Neural crest cell (in vitro differentiated cells): ENCODE measurements at regions not wholly inside any gene's neighbourhood (a gene's known extent, or its start where the extent isn't known, plus 50 kb on each side); places are given as distances from the start of the nearest gene placed in this dataset.

ENCODE experiments used
- DNase-seq: peaks from one replicate; pipeline ENCODE4 v3.0.0; 2021; ENCODE audit warnings: low read depth, mixed read lengths, low spot score
- H3K27ac Mint-ChIP-seq: one replicate; pipeline ENCODE4 v1.8.0; 2021; ENCODE audit warnings: mild to moderate bottlenecking, mixed read lengths; ENCODE audit not compliant: unreplicated experiment
- H3K27me3 Mint-ChIP-seq: 2 replicates; pipeline ENCODE4 v1.8.0; 2021; ENCODE audit warnings: low read depth, mild to moderate bottlenecking, mixed read lengths
- H3K36me3 Mint-ChIP-seq: 2 replicates; pipeline ENCODE4 v1.8.0; 2021; ENCODE audit warnings: low read depth, mild to moderate bottlenecking, mixed read lengths
- H3K4me1 Mint-ChIP-seq: 2 replicates; pipeline ENCODE4 v1.8.0; 2021; ENCODE audit warnings: mixed read lengths
- H3K4me3 Mint-ChIP-seq: one replicate; pipeline ENCODE4 v1.8.0; 2021; ENCODE audit warnings: mild to moderate bottlenecking, mixed read lengths
- H3K9me3 Mint-ChIP-seq: 2 replicates; pipeline ENCODE4 v1.8.0; 2021; ENCODE audit warnings: mixed read lengths
- TF ChIP-seq, protein P1 (sequence below): fragments of 200-600 bp; sonication (generic); conservative IDR thresholded peaks from 2 replicates; pipeline ENCODE4 v1.5.0; 2021; ENCODE audit warnings: antibody characterized with exemption, mild to moderate bottlenecking

DNA sequence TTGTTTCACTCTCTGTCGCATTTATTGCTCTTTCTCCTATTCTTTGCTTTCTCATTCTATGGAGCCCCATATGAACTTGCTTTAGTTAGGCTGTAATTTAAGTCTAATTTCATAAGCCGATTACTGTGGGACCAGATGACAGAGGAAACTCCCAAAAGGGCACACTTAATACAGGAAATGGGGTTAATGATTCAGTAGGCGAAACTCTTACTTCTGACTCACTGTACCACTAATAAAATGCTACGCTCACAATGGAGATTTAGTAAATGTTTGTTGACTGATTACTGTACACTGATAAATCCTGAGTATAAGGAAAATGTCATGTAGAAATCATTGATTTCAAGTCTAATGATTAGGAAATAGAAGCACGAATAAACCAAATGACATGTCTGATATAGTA, 276.4 kb downstream of the KLF5 start:
- H3K36me3 Mint-ChIP-seq: no peaks in the 10 kb centered on the region
- DNase-seq: no peak
- H3K27ac Mint-ChIP-seq: no peak overlapping the region
- TF ChIP-seq, protein P1, sequence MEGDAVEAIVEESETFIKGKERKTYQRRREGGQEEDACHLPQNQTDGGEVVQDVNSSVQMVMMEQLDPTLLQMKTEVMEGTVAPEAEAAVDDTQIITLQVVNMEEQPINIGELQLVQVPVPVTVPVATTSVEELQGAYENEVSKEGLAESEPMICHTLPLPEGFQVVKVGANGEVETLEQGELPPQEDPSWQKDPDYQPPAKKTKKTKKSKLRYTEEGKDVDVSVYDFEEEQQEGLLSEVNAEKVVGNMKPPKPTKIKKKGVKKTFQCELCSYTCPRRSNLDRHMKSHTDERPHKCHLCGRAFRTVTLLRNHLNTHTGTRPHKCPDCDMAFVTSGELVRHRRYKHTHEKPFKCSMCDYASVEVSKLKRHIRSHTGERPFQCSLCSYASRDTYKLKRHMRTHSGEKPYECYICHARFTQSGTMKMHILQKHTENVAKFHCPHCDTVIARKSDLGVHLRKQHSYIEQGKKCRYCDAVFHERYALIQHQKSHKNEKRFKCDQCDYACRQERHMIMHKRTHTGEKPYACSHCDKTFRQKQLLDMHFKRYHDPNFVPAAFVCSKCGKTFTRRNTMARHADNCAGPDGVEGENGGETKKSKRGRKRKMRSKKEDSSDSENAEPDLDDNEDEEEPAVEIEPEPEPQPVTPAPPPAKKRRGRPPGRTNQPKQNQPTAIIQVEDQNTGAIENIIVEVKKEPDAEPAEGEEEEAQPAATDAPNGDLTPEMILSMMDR: no peak
- H3K9me3 Mint-ChIP-seq: peaks cover 3% of the 10 kb centered on the region
- no peak overlapping the region for H3K4me3 Mint-ChIP-seq
- no peaks in the 10 kb centered on the region for H3K4me1 Mint-ChIP-seq
- H3K27me3 Mint-ChIP-seq: no peaks in the 10 kb centered on the region

DNA sequence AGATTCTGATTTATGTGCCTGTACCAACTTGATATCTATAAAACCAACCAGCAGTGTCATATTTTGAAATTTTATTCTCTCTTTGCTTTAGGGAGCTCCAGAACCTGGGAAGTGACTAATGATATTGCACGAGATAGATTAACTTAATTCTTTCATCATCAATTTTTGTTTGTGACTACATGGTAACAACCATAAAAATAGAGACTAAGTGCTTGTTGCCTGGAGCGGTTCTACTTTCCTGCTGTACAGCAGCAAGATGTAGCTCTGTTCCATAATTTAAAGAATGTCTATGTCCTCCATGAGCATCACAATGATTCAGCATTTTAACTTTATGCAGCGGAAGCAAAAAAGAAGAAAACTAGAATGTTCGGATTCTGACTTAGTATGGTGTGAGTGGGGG, 275.6 kb downstream of the KLF5 start:
- TF ChIP-seq, protein P1: no peak
- no peak for DNase-seq
- Mint-ChIP-seq H3K36me3 (no peaks in the 10 kb centered on the region), H3K27me3 (no peaks in the 10 kb centered on the region), H3K4me3 (no peak overlapping the region), H3K27ac (no peak overlapping the region), H3K9me3 (peaks cover 3% of the 10 kb centered on the region), H3K4me1 (no peaks in the 10 kb centered on the region)

DNA sequence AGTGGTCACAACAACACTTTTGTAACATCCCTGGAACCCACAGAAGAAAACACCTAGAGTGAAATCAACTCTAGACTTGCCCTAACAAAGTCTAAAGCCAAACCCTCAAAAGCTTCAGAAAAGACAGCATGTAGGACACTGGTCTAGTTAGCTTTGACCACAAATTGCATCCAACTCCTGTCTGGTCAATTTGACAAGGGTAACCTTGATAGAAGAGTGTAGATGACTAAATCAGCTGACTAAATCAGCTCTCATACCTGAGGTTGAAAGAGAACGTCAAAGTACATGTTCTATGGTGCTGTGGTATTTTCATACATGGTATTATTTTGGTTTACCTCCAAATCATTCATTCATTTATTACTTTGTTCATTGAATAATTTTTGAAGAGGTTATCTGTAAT, 272.8 kb downstream of the KLF5 start:
- no peaks in the 10 kb centered on the region for H3K36me3 Mint-ChIP-seq
- TF ChIP-seq, protein P1: no peak
- no peak for DNase-seq

DNA sequence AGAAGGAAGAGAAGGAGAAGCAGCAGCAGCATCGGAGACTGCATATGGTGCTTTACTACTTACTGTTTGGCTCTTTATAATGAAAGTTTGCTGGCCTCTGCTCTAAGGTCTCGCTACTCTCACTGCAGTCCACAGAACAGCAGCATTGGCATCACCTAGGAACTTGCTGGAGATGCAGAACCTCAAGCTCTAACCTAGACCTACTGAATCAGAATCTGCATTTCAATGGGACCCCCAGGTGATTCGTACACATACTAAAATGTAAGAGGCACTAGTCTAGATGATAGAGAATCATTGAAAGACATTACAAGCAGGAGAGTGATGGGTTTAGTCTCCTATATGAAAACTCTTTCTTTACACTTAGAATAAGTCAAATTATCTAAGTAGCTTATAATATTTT, 270.6 kb downstream of the KLF5 start:
- Mint-ChIP-seq H3K9me3 (peaks cover 3% of the 10 kb centered on the region), H3K27ac (no peak overlapping the region), H3K4me1 (no peaks in the 10 kb centered on the region), H3K36me3 (no peaks in the 10 kb centered on the region), H3K4me3 (no peak overlapping the region), H3K27me3 (no peaks in the 10 kb centered on the region)
- DNase-seq: no peak
- TF ChIP-seq, protein P1: no peak

More for the DNA sequence above, 272.8 kb downstream of the KLF5 start:
- H3K4me1 Mint-ChIP-seq: no peaks in the 10 kb centered on the region
- peaks cover 3% of the 10 kb centered on the region for H3K9me3 Mint-ChIP-seq
- H3K4me3 Mint-ChIP-seq: no peak overlapping the region
- no peak overlapping the region for H3K27ac Mint-ChIP-seq
- H3K27me3 Mint-ChIP-seq: no peaks in the 10 kb centered on the region

DNA sequence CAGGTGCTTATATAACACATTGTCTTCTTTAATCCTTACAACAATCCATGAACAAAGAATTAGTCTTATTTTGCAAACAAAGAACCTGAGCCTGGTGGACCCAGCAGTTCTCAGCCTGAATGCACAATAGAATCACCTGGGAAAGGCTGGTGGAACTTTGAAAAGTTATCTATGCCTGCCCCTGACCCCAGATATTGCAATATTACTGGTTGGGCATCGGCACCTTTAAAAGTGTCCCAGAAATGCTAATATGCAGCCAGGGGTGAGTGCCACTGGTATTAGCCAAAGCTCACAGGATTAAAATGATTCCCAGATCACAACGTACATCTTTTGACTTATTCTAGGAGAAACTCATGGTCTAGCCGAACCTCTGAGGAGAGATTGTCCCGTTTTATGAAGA, 268.8 kb downstream of the KLF5 start:
- no peaks in the 10 kb centered on the region for H3K4me1 Mint-ChIP-seq
- H3K27me3 Mint-ChIP-seq: no peaks in the 10 kb centered on the region
- no peaks in the 10 kb centered on the region for H3K36me3 Mint-ChIP-seq
- H3K4me3 Mint-ChIP-seq: no peak overlapping the region
- no peak for DNase-seq
- H3K27ac Mint-ChIP-seq: no peak overlapping the region
- H3K9me3 Mint-ChIP-seq: peaks cover 3% of the 10 kb centered on the region
- TF ChIP-seq, protein P1: no peak
